ENCODE measurements at regions not wholly inside any gene's neighbourhood (a gene's known extent, or its start where the extent isn't known, plus 50 kb on each side); places are given as distances from the start of the nearest gene placed in this dataset.
"Not testable (repeated sequence)": the region's sequence is repeated elsewhere in the genome, so short reads cannot be mapped to it uniquely, and the experiment has no call there.

GRCh38 chr15:87672309-87673288, 583.9 kb downstream of the NTRK3 start:
- no peak for DNase-seq (ENCODE audit: low read depth in 3 of 3)

GRCh38 chr15:87671289-87671688, 585.2 kb downstream of the NTRK3 start:
- no peak for DNase-seq (ENCODE audit: low read depth in 3 of 3)

GRCh38 chr15:87669846-87670245, 586.7 kb downstream of the NTRK3 start:
- no peak for DNase-seq (ENCODE audit: low read depth in 3 of 3)

DNA sequence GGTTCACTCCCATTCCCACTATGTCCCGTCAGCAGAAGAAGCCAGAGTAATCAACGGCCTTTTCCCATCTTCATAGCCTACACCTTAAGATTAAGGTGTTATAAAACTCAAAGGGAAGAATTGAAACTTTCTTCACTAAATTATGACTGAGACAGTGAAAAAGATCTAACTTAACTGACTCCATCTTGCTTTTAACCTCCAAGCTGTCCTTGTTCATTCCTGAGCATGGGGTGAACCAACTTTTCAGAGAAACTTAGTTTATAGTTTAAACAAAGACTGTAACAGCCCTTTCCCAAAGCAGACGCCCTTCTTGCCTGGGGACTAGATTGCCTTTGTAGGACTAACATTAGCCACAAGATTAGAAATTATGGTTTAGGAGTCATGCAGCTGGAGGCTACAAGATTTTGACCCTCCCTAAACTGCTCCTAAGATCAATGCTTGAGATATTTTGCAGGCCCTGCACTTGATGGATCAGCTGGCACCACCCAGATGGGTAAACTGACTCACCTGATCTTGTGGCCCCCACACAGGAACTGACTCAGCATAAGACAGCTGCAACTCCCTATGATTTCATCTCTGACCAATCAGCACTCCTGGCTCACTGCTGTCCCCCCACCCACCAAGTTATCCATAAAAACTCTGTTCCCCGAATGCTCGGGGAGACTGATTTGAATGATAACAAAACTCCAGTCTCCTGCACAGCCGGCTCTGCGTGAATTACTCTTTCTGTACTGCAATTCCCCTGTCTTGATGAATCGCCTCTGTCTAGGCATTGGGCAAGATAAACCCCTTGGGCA, 587.6 kb downstream of the NTRK3 start:
- DNase-seq (ENCODE audit: low read depth in 3 of 3) = not testable (repeated sequence)

DNA sequence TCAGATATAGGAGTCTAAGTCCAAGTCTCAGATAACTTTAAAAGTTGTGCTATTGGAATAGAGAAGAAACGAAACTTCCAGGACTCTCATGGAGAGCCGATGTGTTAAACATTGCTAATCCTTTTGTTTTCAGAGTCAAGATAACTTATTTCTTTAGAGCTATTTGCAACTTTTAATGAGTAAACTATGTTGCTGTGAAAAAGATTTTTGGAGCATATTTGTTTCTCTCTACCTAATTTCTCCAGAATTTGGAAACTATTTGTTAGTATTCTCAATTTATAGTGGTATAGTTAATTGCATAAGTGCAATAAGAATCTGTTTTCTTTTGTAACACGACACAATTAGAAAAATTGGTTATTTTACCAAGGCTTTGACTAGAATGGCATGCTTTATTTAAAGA, 588.9 kb downstream of the NTRK3 start:
- no peak for DNase-seq (ENCODE audit: low read depth in 3 of 3)

GRCh38 chr15:87662575-87662974, 594.0 kb downstream of the NTRK3 start:
- DNase-seq (ENCODE audit: low read depth in 3 of 3) = no peak

GRCh38 chr15:87661454-87662355, 594.8 kb downstream of the NTRK3 start:
- DNase-seq (ENCODE audit: low read depth in 3 of 3) = no peak

GRCh38 chr15:87660251-87661129, 596.0 kb downstream of the NTRK3 start:
- DNase-seq (ENCODE audit: low read depth in 3 of 3) = no peak

GRCh38 chr15:87656372-87656771, 600.2 kb downstream of the NTRK3 start:
- no peak for DNase-seq (ENCODE audit: low read depth in 3 of 3)

- DNase-seq (ENCODE audit: low read depth in 3 of 3) = no peak
These were observed 602.9 kb downstream of the NTRK3 start for GRCh38 chr15:87653646-87654045.

DNA sequence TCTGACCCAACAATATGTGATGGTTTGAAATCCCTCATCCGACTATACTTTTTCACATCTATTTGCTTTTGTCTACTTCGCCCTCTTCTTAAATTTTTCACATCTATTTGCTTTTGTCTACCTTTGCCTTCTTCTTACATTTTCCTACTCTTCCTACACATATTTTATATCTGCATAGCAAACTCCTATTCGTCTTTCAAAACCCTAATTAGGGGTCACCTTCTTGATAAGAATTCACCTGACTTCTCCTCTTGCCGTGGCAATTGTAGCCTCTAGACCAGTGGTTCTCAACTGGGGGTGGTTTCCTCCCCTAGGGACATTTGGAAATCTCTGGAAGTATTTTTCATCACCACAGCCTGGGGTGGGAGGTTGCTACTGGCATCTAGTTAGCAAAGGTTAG, 607.4 kb downstream of the NTRK3 start:
- DNase-seq (ENCODE audit: low read depth in 3 of 3) = no peak

DNA sequence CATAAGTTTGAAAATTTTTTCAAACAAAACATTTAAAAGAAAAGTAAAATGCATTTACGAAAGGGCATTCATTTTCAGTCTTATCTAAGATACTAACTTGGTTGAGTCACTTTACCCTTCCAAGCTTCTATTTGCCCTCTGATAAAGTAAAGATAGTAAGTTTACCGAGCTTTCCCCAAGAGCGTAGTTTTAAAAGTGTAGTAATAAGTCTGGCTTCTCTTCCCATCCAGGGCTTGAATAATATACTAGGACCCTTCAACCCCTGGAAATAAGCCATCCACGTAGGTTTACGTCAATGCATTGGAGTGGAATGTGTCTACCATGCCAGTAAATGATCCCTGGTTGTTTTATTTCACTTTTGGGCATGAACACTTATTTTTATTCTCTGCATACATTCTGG, 608.3 kb downstream of the NTRK3 start:
- no peak for DNase-seq (ENCODE audit: low read depth in 3 of 3)

GRCh38 chr15:87645723-87646122, 610.8 kb downstream of the NTRK3 start:
- DNase-seq (ENCODE audit: low read depth in 3 of 3) = no peak

DNA sequence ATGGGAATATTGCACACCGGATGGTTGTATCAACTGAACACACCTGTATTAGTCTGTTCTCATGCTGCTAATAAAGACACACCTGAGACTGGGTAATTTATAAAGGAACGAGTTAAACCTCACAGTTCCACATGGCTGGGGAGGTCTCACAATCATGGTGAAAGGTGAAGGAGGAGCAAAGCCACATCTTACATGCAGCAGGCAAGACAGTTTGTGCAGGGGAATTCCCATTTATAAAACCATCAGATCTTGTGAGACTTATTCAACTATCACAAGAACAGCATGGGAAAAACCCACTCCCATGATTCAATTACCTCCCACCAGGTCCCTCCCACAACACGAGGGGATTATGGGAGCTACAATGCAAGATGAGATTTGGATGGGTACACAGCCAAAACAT, 613.5 kb downstream of the NTRK3 start:
- DNase-seq (ENCODE audit: low read depth in 3 of 3) = peak in 1 of 3 experiments; percentile 5

DNA sequence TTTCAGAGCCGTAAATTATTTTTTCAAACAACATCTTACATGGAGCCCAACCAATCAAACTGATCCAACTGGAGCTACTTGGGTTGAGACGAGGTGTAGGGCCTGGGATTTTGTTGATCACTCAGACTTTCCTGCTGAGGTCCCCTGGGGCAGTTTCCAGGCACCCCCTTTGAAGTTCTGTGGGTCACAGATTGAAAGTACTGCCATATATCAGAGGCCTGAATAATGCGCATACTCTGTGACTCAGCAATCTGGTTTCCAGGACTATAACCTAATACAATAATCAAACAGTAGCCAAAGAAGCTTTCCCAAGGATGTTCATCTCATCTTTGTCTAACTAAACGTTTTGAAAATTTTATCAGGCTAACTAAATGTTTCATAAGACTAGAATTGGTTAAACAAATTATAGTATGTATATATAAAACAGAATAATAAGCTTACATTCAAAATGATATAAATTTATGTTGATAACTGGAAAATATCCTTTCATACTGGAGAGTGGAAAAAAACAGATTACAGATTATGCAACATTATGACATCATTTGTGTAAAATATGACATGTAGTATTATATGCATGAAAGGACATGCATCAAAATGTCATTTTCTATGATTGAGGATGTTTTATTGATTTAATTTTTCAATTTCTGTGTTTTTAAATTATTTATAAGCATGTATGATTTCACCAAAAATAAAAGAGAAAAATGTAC, 617.1 kb downstream of the NTRK3 start:
- no peak for DNase-seq (ENCODE audit: low read depth in 3 of 3)

DNA sequence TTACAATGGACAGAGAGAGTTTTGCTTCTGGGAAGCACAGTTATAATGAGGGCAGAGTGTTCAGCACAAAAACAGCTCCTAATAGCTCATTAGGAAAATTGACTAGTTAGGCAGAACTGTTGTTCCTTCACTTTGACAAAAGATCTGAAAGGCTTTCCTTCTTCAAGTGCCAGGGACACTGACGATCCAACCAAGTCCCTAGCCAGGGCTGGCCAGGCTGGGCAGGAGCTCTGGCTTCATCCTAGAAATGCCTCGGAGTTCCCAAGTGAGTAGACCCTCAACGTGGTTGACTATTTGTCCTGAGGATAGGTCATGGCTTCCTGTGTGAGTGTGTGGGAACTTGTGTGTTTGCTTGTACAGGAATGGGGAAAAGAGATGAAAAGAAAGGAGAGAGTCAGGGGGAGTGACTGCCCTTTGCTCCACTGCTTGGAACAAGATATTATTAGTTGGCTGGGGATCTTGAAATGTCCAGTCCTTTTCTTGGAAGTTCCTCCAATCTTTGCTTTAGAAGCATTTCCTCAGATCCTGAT, 617.9 kb downstream of the NTRK3 start:
- no peak for DNase-seq (ENCODE audit: low read depth in 3 of 3)

DNA sequence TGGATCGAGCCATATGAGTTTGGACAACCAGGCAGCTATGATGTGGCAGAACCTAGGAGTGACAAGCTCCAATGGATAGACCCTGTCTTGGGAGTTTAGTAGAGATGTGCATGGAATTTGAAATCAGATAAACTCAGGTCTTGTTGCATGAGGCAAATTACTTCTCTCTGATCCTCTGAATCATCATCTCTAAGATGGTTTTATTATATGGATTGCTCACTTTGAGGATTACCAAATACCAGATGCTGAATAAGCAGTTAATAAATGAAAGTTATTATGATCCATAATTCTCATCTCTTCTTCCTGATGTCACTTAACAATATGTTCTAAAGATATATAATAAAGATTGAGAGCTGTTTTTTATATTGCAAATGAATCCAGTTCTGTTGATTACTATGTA, 622.2 kb downstream of the NTRK3 start:
- no peak for DNase-seq (ENCODE audit: low read depth in 3 of 3)

GRCh38 chr15:87633525-87633924, 623.0 kb downstream of the NTRK3 start:
- DNase-seq (ENCODE audit: low read depth in 3 of 3) = no peak

DNA sequence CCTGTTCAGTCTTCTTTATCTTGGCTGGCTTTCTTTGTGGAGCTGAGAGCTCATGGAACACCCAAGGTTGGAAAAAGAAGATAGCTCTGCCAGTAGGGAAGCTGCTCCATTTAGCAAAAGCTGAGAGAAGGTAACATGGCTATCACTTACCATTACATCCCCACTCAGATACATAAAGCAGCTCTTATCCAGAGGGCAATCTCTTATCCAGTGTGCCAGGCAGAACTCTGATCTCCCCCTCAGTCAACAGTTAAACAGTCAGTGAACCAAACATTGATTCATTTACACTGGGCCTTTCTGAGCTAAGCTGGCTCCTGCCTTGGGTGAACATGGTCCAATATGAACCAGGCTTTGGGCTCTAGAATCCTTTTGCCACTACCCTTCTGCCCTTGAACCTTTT, 624.2 kb downstream of the NTRK3 start:
- DNase-seq (ENCODE audit: low read depth in 3 of 3) = no peak

DNA sequence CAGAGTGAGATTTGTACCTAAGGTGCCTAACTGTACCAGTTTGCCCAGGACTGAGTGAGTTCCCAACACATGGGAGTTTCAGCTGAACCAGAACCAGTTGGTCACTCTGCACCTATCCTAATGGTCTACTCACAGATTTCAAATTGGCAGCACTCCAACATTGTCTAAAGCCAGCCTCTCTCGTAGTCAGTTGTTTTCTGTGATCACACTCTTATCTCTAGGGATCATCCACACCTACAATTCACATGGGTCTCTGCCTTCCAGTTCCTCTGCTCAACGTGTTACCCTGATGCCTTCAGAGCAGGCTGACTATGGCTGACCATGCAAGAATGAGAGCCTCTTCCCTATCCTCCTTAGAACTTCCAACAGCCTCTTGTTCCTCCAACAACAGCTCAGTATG, 624.8 kb downstream of the NTRK3 start:
- DNase-seq (ENCODE audit: low read depth in 3 of 3) = no peak

Data from stimulated activated CD4-positive, alpha-beta T cell treated with anti-CD3 and anti-CD28 coated beads, TNF-alpha, amount 100 ng/mL, for 4 hours (primary cell).